IMR-90 (cell line): ENCODE measurements at regions not wholly inside any gene's neighbourhood (a gene's known extent, or its start where the extent isn't known, plus 50 kb on each side); places are given as distances from the start of the nearest gene placed in this dataset.

Source experiments
- ATAC-seq: fragments of 200-7000 bp; cut with Tn5 transposase; 2 replicates; pipeline ENCODE4 v1.9.1; 2020; ENCODE audit warnings: low read depth, mild to moderate bottlenecking, moderate library complexity
- BruUV-seq: library from RNA; stranded (reverse); fragments of 400-500 nt; replicated peaks from 2 replicates; lab custom pipeline; 2021; lab: Mats Ljungman, UMichigan
- CTCF ChIA-PET: fragments of 300-600 bp; formaldehyde crosslinking; extraction: SDS; loops from one replicate; lab custom pipeline; 2021; ENCODE audit warnings: antibody characterized with exemption; lab: Yijun Ruan, JAX
- POLR2A ChIA-PET: fragments of 300-600 bp; sonication (Branson Sonifier 250); formaldehyde crosslinking; loops from one replicate; lab custom pipeline; 2022; ENCODE audit warnings: antibody characterized with exemption; ENCODE audit not compliant: unreplicated experiment; lab: Charles Lee
- DNase-seq: peaks from one replicate; pipeline ENCODE4 v3.0.0; 2013
- H2AFZ ChIP-seq: replicated peaks from 2 replicates; pipeline ENCODE3; 2013; ENCODE audit warnings: low read length, mild to moderate bottlenecking; ENCODE audit not compliant: poor library complexity
- H2AK5ac ChIP-seq: 2 replicates; pipeline ENCODE4 v1.6.1; 2013; ENCODE audit warnings: low read depth, low read length, inconsistent platforms
- H2AK9ac ChIP-seq: replicated peaks from 2 replicates; pipeline ENCODE3; 2013; ENCODE audit warnings: mild to moderate bottlenecking, low read depth, low read length, moderate library complexity; ENCODE audit not compliant: poor library complexity
- H2BK120ac ChIP-seq: 2 replicates; pipeline ENCODE4 v1.6.1; 2013; ENCODE audit warnings: low read depth, low read length, inconsistent platforms
- H2BK15ac ChIP-seq: 3 replicates; pipeline ENCODE4 v1.6.1; 2013; ENCODE audit warnings: low read depth, low read length, inconsistent platforms
- H2BK20ac ChIP-seq: 2 replicates; pipeline ENCODE4 v1.6.1; 2013; ENCODE audit warnings: low read depth, mild to moderate bottlenecking, inconsistent platforms, low read length, moderate library complexity
- H2BK5ac ChIP-seq: 2 replicates; pipeline ENCODE4 v1.6.1; 2013; ENCODE audit warnings: mild to moderate bottlenecking, low read depth, low read length, inconsistent platforms; ENCODE audit not compliant: poor library complexity, severe bottlenecking
- H3K14ac ChIP-seq: replicated peaks from 2 replicates; pipeline ENCODE4 v1.6.1; 2013; ENCODE audit warnings: low read depth, low read length, inconsistent platforms
- H3K18ac ChIP-seq: 2 replicates; pipeline ENCODE4 v1.6.1; 2013; ENCODE audit warnings: low read depth, low read length, control low read depth
- H3K23ac ChIP-seq: 2 replicates; pipeline ENCODE4 v1.6.1; 2013; ENCODE audit warnings: low read depth, low read length, inconsistent platforms
- H3K27ac ChIP-seq: 2 replicates; pipeline ENCODE4 v1.5.1; 2013; ENCODE audit warnings: mild to moderate bottlenecking, control low read depth, low read length; ENCODE audit not compliant: insufficient read depth
- H3K27me3 ChIP-seq: 2 replicates; pipeline ENCODE4 v1.6.1; 2013; ENCODE audit warnings: low read length; ENCODE audit not compliant: control insufficient read depth, insufficient read depth
- H3K36me3 ChIP-seq: 2 replicates; pipeline ENCODE4 v1.6.1; 2013; ENCODE audit warnings: low read length, mixed read lengths; ENCODE audit not compliant: control insufficient read depth, insufficient read depth
- H3K4ac ChIP-seq: 2 replicates; pipeline ENCODE4 v1.6.1; 2013; ENCODE audit warnings: low read depth, low read length, inconsistent platforms
- H3K4me1 ChIP-seq: 2 replicates; pipeline ENCODE4 v1.6.1; 2013; ENCODE audit warnings: low read length, mixed read lengths; ENCODE audit not compliant: control insufficient read depth, insufficient read depth
- H3K4me2 ChIP-seq: 2 replicates; pipeline ENCODE4 v1.6.1; 2013; ENCODE audit warnings: low read depth, mild to moderate bottlenecking, control low read depth, low read length, moderate library complexity
- H3K4me3 ChIP-seq: 2 replicates; pipeline ENCODE4 v1.5.1; 2013; ENCODE audit warnings: low read depth, mild to moderate bottlenecking, control low read depth, low read length, moderate library complexity; ENCODE audit not compliant: insufficient read depth
- H3K56ac ChIP-seq: 2 replicates; pipeline ENCODE4 v1.6.1; 2013; ENCODE audit warnings: low read length, inconsistent platforms; ENCODE audit not compliant: insufficient read depth; ENCODE audit errors: extremely low read depth
- H3K79me1 ChIP-seq, 2 experiments: 2 replicates each; pipeline ENCODE4 v1.6.1; 2013; ENCODE audit warnings: low read length in 2 of 2, inconsistent platforms in 1 of 2, low read depth in 1 of 2
- H3K9ac ChIP-seq: 2 replicates; pipeline ENCODE4 v1.6.1; 2013; ENCODE audit warnings: low read depth, low read length, control low read depth
- H3K9me1 ChIP-seq: 2 replicates; pipeline ENCODE4 v1.6.1; 2013; ENCODE audit warnings: low read length, inconsistent platforms; ENCODE audit not compliant: insufficient read depth
- H3K9me3 ChIP-seq: 2 replicates; pipeline ENCODE4 v1.6.1; 2013; ENCODE audit warnings: low read length; ENCODE audit not compliant: control insufficient read depth, insufficient read depth
- H4K20me1 ChIP-seq: 2 replicates; pipeline ENCODE4 v1.6.1; 2013; ENCODE audit warnings: low read length, inconsistent platforms; ENCODE audit not compliant: insufficient read depth
- H4K5ac ChIP-seq: 2 replicates; pipeline ENCODE4 v1.6.1; 2013; ENCODE audit warnings: mild to moderate bottlenecking, low read depth, low read length, control low read depth
- H4K8ac ChIP-seq, 2 experiments: 2 replicates each; pipeline ENCODE4 v1.6.1; 2013; ENCODE audit warnings: low read depth in 2 of 2, low read length in 2 of 2, control low read depth in 1 of 2, inconsistent platforms in 1 of 2
- H4K91ac ChIP-seq: 2 replicates; pipeline ENCODE4 v1.6.1; 2013; ENCODE audit warnings: low read depth, low read length, inconsistent platforms; ENCODE audit not compliant: insufficient read depth
- BHLHE40 ChIP-seq: fragments of 150-350 bp; IDR thresholded peaks from 2 replicates; pipeline ENCODE4 v1.6.1; 2016; ENCODE audit warnings: mild to moderate bottlenecking, low read depth, low read length
- CHD1 ChIP-seq: IDR thresholded peaks from 2 replicates; pipeline ENCODE4 v1.6.1; 2012; ENCODE audit warnings: low read depth, low read length, improper control_type of control experiment
- MXI1 ChIP-seq: IDR thresholded peaks from 2 replicates; pipeline ENCODE4 v1.6.1; 2012; ENCODE audit warnings: low read depth, mild to moderate bottlenecking, low read length, moderate library complexity, borderline replicate concordance
- SMC3 ChIP-seq: fragments of 150-350 bp; IDR thresholded peaks from 2 replicates; pipeline ENCODE4 v1.6.1; 2016; ENCODE audit warnings: low read depth, mild to moderate bottlenecking, antibody characterized with exemption, low read length, moderate library complexity
- WGBS, 2 experiments: methylation state at CpG; one replicate each; pipeline versions ENCODE4 v1.1.5 to v1.1.7; 2013; ENCODE audit warnings: missing lambda C conversion rate in 2 of 2; ENCODE audit not compliant: insufficient read length in 1 of 2; ENCODE audit errors: extremely low coverage in 2 of 2; 5-methylcytosine and 5-hydroxymethylcytosine counted together
- dilution Hi-C: fragments of 300-500 bp; cut with HindIII; formaldehyde crosslinking; loops from one replicate; pipeline ENCODE4 v1.14.3; 2018; ENCODE audit warnings: low sequenced_read_pairs; ENCODE audit not compliant: unreplicated experiment
- in situ Hi-C: fragments of 300-500 bp; cut with MboI; formaldehyde crosslinking; loops from 3 replicates; pipeline ENCODE4 v1.14.3; 2019; ENCODE audit warnings: low sequenced_read_pairs, inconsistent platforms, mixed read lengths
- intact Hi-C: fragments of 100-400 bp; cut with micrococcal nuclease; formaldehyde crosslinking; loops from 2 replicates; pipeline ENCODE4 v1.10.0; 2022

DNA sequence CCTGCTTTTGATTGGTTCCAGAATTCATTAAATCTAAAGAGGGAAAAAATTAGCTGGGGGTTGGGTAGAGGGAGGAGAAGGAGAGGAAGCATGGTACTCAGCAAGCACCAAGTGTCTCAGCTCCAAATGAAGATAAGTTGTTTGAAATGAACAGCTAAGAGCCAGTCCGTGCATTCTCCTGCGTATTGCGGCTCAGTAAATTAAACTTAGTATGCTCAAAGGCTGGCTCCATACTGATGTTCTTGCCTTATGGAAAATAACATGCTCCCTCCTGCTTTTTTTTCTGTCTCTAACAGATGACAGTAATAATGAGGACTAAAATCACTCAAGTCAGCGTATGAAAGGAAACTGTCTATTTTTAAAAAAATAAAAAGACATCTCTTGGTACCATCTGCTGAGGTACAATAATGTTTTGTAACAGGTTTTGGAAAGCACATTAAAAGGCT, 161.0 kb downstream of the SPATA31D1 start:
- no peak overlapping the region for H2AK9ac ChIP-seq
- no peak overlapping the region for H3K4me3 ChIP-seq
- intact Hi-C loops, result no loop called here
- dilution Hi-C loops, result no loop called here
- no peaks in the 10 kb centered on the region for H3K9me3 ChIP-seq
- no peak overlapping the region for H3K27ac ChIP-seq
- BruUV-seq, result no TSS peak
- ATAC-seq (no peak), DNase-seq (no peak)
- H2AK5ac ChIP-seq, result no peak overlapping the region
- in situ Hi-C loops, result no loop called here
- no peaks in the 10 kb centered on the region for H3K79me1 ChIP-seq
- H2BK120ac ChIP-seq, result peak overlapping the region; percentile 16; the same call in 1 of the 2 replicates
- no peaks in the 10 kb centered on the region for H4K20me1 ChIP-seq
- peak overlapping the region in 1 of 2 experiments; percentile 26; a peak in 1 of 4 replicates for H4K8ac ChIP-seq
- H3K9me1 ChIP-seq, result peaks cover 4% of the 10 kb centered on the region; the same call in 1 of the 2 replicates
- no peak overlapping the region for H2AFZ ChIP-seq
- peak overlapping the region; percentile 89 for H3K18ac ChIP-seq
- no peaks in the 10 kb centered on the region for H3K36me3 ChIP-seq
- 0 out of 2 replicates have a peak overlapping the region, but pooled peaks have one; percentile 37 for H3K4ac ChIP-seq
- H2BK5ac ChIP-seq, result no peak overlapping the region
- H2BK15ac ChIP-seq, result 0 out of 3 replicates have a peak overlapping the region, but pooled peaks have one; percentile 30
- peak overlapping the region; percentile 36; the same call in 1 of the 2 replicates for H4K5ac ChIP-seq
- no peak overlapping the region; the same call in 1 of the 2 replicates for H3K14ac ChIP-seq
- TF ChIP-seq SMC3, result no peak
- TF ChIP-seq MXI1, result no peak
- TF ChIP-seq CHD1, result no peak
- TF ChIP-seq BHLHE40, result no peak
- peak overlapping the region; percentile 23 for H3K4me2 ChIP-seq
- peak overlapping the region; percentile 38; the same call in 1 of the 2 replicates for H2BK20ac ChIP-seq
- peaks cover 6% of the 10 kb centered on the region for H3K4me1 ChIP-seq
- POLR2A ChIA-PET, result no interaction called here
- CTCF ChIA-PET, result interaction anchor here (0.6 kb wide), 1 partner anchor 149 kb away, joined by 3 read pairs; no protein-coding TSS in a partner anchor
- H3K27me3 ChIP-seq, result no peaks in the 10 kb centered on the region
- no peak overlapping the region for H4K91ac ChIP-seq
- 61% methylated on average over 2 of the region's 4 CpGs; no CpG with 5 or more reads in 1 of the 2 experiments for WGBS, 2 experiments
- H3K23ac ChIP-seq, result no peak overlapping the region
- no peak overlapping the region for H3K9ac ChIP-seq
- H3K56ac ChIP-seq, result no peak overlapping the region
